Testis (tissue), 2 donors: ENCODE measurements at regions not wholly inside any gene's neighbourhood (a gene's known extent, or its start where the extent isn't known, plus 50 kb on each side); places are given as distances from the start of the nearest gene placed in this dataset.

Source experiments
- DNase-seq: peaks from one replicate; pipeline ENCODE4 v3.0.0-alpha.2; 2019
- H3K27ac ChIP-seq, 2 donors: fragments of 200-600 bp; sonication (generic); one replicate each; pipeline ENCODE4 v1.5.1; 2019
- H3K27me3 ChIP-seq: fragments of 200-600 bp; sonication (generic); one replicate; pipeline ENCODE4 v1.5.1; 2019
- H3K36me3 ChIP-seq: fragments of 200-600 bp; sonication (generic); one replicate; pipeline ENCODE4 v1.5.1; 2017; ENCODE audit warnings: low read depth; ENCODE audit errors: missing control alignments
- H3K4me1 ChIP-seq: fragments of 200-600 bp; sonication (generic); one replicate; pipeline ENCODE4 v1.5.1; 2019
- H3K4me3 ChIP-seq, 2 donors: fragments of 200-600 bp; sonication (generic); one replicate each; pipeline ENCODE4 v1.5.1; 2017 to 2019
- H3K9me3 ChIP-seq: fragments of 200-600 bp; sonication (generic); one replicate; pipeline ENCODE4 v1.5.1; 2017
- CTCF ChIP-seq, 3 experiments: fragments of 450-650 bp in 2 of 3; fragments of 200-600 bp in 1 of 3; sonication (generic) in 1 of 3; IDR thresholded peaks; one replicate each; pipeline ENCODE4 v1.5.1; 2016 to 2019; ENCODE audit warnings: antibody characterized with exemption in 3 of 3, mild to moderate bottlenecking in 2 of 3, moderate library complexity in 1 of 3
- POLR2A ChIP-seq: fragments of 450-650 bp; IDR thresholded peaks from one replicate; pipeline ENCODE4 v1.6.1; 2017; ENCODE audit warnings: antibody characterized with exemption, mild to moderate bottlenecking, moderate library complexity
- WGBS, 2 donors: methylation state at CpG; one replicate each; pipeline ENCODE4 v1.1.5; 2018; 5-methylcytosine and 5-hydroxymethylcytosine counted together
- intact Hi-C: fragments of 100-400 bp; cut with DNase I; formaldehyde crosslinking; loops from one replicate; pipeline ENCODE4 v1.15.1; 2023; ENCODE audit warnings: low total_unique reads

GRCh38 chr10:8776926-8777622 lies 722.6 kb downstream of the GATA3 start:
- H3K4me3 ChIP-seq: no peak overlapping the region
- WGBS, 2 donors: 59 to 82% methylated on average over 3 of the region's 3 CpGs
- no peak for DNase-seq

GRCh38 chr10:8778713-8779112 lies 724.2 kb downstream of the GATA3 start:
- DNase-seq: no peak
- H3K4me1 ChIP-seq: no peaks in the 10 kb centered on the region
- no peaks in the 10 kb centered on the region for H3K36me3 ChIP-seq
- TF ChIP-seq CTCF (IDR thresholded peaks at IDR 0.05) (no peak), POLR2A (no peak)
- H3K9me3 ChIP-seq: no peaks in the 10 kb centered on the region
- intact Hi-C loops: no loop called here
- H3K4me3 ChIP-seq: no peak overlapping the region
- H3K27ac ChIP-seq: no peak overlapping the region
- 70 to 76% methylated on average over 3 of the region's 3 CpGs for WGBS, 2 donors
- H3K27me3 ChIP-seq: no peaks in the 10 kb centered on the region

More at GRCh38 chr10:8776926-8777622, 722.6 kb downstream of the GATA3 start:
- intact Hi-C loops: no loop called here
- Histone ChIP-seq H3K27me3 (no peaks in the 10 kb centered on the region), H3K9me3 (no peaks in the 10 kb centered on the region), H3K27ac (no peak overlapping the region), H3K36me3 (no peaks in the 10 kb centered on the region), H3K4me1 (no peaks in the 10 kb centered on the region)
- TF ChIP-seq CTCF (IDR thresholded peaks at IDR 0.05): no peak
- no peak for TF ChIP-seq POLR2A

DNA sequence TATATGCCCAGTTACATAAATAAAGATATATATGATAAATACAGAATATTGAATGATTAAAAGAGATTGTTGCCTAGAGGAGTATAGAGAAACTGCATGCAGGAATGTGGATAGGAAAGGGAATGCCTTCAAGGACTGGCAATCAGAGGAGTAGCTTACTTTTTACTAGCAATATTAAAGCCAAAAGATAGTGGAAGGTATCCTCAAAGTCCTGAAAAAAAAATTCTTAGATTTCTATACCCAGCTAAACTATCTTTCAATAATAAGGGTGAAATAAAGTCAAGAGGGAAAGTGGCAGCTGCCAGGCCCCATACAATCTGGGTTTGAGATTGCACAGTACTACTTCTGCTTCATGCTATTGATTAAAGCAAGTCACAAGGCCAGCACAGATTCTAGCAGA lies 733.2 kb downstream of the GATA3 start:
- no peak for DNase-seq
- no peak overlapping the region for H3K27ac ChIP-seq
- intact Hi-C loops: no loop called here
- H3K4me3 ChIP-seq: no peak overlapping the region
- H3K27me3 ChIP-seq: no peaks in the 10 kb centered on the region
- H3K9me3 ChIP-seq: no peaks in the 10 kb centered on the region
- no peaks in the 10 kb centered on the region for H3K36me3 ChIP-seq
- TF ChIP-seq CTCF (IDR thresholded peaks at IDR 0.05): no peak
- no peak for TF ChIP-seq POLR2A
- no peaks in the 10 kb centered on the region for H3K4me1 ChIP-seq

DNA sequence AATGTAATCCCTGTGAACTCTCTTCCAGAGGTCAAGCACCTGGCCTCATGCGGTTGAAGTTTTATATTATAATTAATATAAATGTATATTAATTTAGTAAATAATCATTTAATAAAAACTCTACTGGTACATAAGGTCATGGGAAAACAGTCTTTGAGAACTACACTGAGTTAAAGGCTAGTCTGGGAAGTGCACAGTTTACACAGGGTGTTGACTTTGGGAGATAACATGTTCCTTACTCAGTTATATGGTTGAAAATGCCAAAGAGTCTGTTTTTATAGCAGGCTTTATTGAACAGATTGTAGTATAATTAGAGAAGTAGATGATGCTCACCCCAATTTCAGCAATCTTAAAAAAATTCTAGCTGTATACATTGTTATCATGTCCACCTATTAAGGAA lies 735.9 kb downstream of the GATA3 start:
- TF ChIP-seq POLR2A (no peak), CTCF (IDR thresholded peaks at IDR 0.05) (no peak)
- Histone ChIP-seq H3K4me1 (no peaks in the 10 kb centered on the region), H3K27ac (no peak overlapping the region), H3K36me3 (no peaks in the 10 kb centered on the region), H3K27me3 (no peaks in the 10 kb centered on the region), H3K4me3 (no peak overlapping the region), H3K9me3 (no peaks in the 10 kb centered on the region)
- WGBS, 2 donors: 57 to 68% methylated on average over 1 of the region's 1 CpG
- intact Hi-C loops: no loop called here
- no peak for DNase-seq

DNA sequence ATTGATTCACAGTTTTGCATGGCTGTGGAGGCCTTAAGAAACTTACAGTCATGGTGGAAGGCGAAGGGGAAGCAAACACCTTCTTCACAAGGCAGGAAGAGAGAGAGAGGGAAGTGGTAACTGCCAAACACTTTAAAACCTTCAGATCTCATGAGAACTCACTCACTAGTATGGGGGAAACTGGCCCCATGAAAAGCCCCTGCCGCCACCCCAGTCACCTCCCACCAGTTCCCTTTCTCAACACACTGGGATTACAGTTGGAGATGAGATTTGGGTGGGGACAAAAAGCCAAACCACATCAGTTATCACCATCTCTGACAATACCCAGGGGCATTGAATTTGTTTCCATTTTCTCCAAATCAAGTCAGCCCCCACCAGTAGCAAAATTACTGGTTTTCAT lies 740.4 kb downstream of the GATA3 start:
- intact Hi-C loops: no loop called here
- H3K27me3 ChIP-seq: no peaks in the 10 kb centered on the region
- TF ChIP-seq POLR2A (no peak), CTCF (IDR thresholded peaks at IDR 0.05) (no peak)
- H3K4me3 ChIP-seq: no peak overlapping the region
- no peaks in the 10 kb centered on the region for H3K9me3 ChIP-seq
- 93 to 97% methylated on average over 2 of the region's 2 CpGs for WGBS, 2 donors
- H3K36me3 ChIP-seq: no peaks in the 10 kb centered on the region
- DNase-seq: no peak
- H3K27ac ChIP-seq: no peak overlapping the region
- H3K4me1 ChIP-seq: no peaks in the 10 kb centered on the region
